PFSK-1 (cell line): ENCODE measurements at regions not wholly inside any gene's neighbourhood (a gene's known extent, or its start where the extent isn't known, plus 50 kb on each side); places are given as distances from the start of the nearest gene placed in this dataset.

ENCODE experiments used
- POLR2AphosphoS5 ChIP-seq: IDR thresholded peaks from 2 replicates; pipeline ENCODE4 v1.6.1; 2012; ENCODE audit warnings: low read depth, mild to moderate bottlenecking, control low read depth, low read length, moderate library complexity
- SIN3A ChIP-seq: IDR thresholded peaks from 2 replicates; pipeline ENCODE4 v1.6.1; 2012; ENCODE audit warnings: mild to moderate bottlenecking, low read length, moderate library complexity, borderline replicate concordance; ENCODE audit not compliant: insufficient read depth
- TAF1 ChIP-seq: IDR thresholded peaks from 2 replicates; pipeline ENCODE4 v1.6.1; 2012; ENCODE audit warnings: low read length, control low read depth, borderline replicate concordance; ENCODE audit not compliant: insufficient read depth
- TF ChIP-seq, protein P1 (sequence below), 2 experiments: IDR thresholded peaks; 2 replicates each; pipeline versions ENCODE4 v1.6.1 to v1.8.0; 2011 to 2012; ENCODE audit warnings: low read depth in 2 of 2, low read length in 2 of 2, control low read depth in 1 of 2, inconsistent platforms in 1 of 2, mild to moderate bottlenecking in 1 of 2, moderate library complexity in 1 of 2; ENCODE audit not compliant: insufficient read depth in 1 of 2

DNA sequence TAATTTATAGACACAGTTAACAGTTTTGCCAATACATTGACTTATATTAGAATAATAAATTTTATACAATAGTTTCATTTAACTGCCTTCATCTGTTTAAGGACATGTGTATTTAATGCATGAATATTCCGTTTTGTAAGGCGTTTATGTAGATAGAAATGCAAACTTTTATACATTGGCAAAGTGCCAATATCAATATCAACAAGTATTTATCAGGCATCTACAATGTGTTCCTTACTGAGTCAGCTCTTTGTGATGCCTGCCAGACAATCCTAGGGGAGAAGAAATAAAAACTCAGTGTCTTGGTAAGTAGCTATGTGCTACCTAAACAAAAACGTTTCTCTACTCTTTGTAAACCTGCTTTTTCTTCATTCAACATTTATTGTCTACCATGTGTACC lies 1142.2 kb downstream of the C4orf33 start:
- TF ChIP-seq, protein P1, sequence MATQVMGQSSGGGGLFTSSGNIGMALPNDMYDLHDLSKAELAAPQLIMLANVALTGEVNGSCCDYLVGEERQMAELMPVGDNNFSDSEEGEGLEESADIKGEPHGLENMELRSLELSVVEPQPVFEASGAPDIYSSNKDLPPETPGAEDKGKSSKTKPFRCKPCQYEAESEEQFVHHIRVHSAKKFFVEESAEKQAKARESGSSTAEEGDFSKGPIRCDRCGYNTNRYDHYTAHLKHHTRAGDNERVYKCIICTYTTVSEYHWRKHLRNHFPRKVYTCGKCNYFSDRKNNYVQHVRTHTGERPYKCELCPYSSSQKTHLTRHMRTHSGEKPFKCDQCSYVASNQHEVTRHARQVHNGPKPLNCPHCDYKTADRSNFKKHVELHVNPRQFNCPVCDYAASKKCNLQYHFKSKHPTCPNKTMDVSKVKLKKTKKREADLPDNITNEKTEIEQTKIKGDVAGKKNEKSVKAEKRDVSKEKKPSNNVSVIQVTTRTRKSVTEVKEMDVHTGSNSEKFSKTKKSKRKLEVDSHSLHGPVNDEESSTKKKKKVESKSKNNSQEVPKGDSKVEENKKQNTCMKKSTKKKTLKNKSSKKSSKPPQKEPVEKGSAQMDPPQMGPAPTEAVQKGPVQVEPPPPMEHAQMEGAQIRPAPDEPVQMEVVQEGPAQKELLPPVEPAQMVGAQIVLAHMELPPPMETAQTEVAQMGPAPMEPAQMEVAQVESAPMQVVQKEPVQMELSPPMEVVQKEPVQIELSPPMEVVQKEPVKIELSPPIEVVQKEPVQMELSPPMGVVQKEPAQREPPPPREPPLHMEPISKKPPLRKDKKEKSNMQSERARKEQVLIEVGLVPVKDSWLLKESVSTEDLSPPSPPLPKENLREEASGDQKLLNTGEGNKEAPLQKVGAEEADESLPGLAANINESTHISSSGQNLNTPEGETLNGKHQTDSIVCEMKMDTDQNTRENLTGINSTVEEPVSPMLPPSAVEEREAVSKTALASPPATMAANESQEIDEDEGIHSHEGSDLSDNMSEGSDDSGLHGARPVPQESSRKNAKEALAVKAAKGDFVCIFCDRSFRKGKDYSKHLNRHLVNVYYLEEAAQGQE (IDR thresholded peaks at IDR 0.05; ENCODE audit: insufficient read depth in 1 of 2, low read depth in 2 of 2, low read length in 2 of 2): no peak
- TF ChIP-seq SIN3A (no peak), POLR2AphosphoS5 (no peak), TAF1 (no peak)
